ENCODE measurements at regions not wholly inside any gene's neighbourhood (a gene's known extent, or its start where the extent isn't known, plus 50 kb on each side); places are given as distances from the start of the nearest gene placed in this dataset.

- no peak for ATAC-seq
Measured at GRCh38 chr10:55348534-55348933, 547.5 kb upstream of the PCDH15 start.

GRCh38 chr10:55330486-55330885 lies 529.5 kb upstream of the PCDH15 start:
- ATAC-seq (no peak), DNase-seq (no peak)
- intact Hi-C loops (cut with DNase I): no loop called here

More at GRCh38 chr10:55348534-55348933, 547.5 kb upstream of the PCDH15 start:
- intact Hi-C loops (cut with DNase I): no loop called here
- DNase-seq: no peak

- no peak for ATAC-seq
- DNase-seq: no peak
- intact Hi-C loops (cut with DNase I): no loop called here
Measured at GRCh38 chr10:55329796-55330195, 528.8 kb upstream of the PCDH15 start.

- intact Hi-C loops (cut with DNase I): no loop called here
Measured at GRCh38 chr10:55320187-55320700, 519.2 kb upstream of the PCDH15 start.

GRCh38 chr10:55311848-55312635 lies 511.0 kb upstream of the PCDH15 start:
- ATAC-seq: no peak
- intact Hi-C loops (cut with DNase I): no loop called here

More at GRCh38 chr10:55320187-55320700, 519.2 kb upstream of the PCDH15 start:
- no peak for DNase-seq
- ATAC-seq: no peak

GRCh38 chr10:55310143-55310542 lies 509.1 kb upstream of the PCDH15 start:
- intact Hi-C loops (cut with DNase I): no loop called here
- no peak for DNase-seq
- ATAC-seq: no peak

More at GRCh38 chr10:55311848-55312635, 511.0 kb upstream of the PCDH15 start:
- DNase-seq: no peak

- DNase-seq: no peak
- intact Hi-C loops (cut with DNase I): no loop called here
- no peak for ATAC-seq
Measured at GRCh38 chr10:55305285-55305684, 504.3 kb upstream of the PCDH15 start.

GRCh38 chr10:55287346-55287745 lies 486.3 kb upstream of the PCDH15 start:
- ATAC-seq: no peak
- intact Hi-C loops (cut with DNase I): no loop called here
- DNase-seq: no peak

GRCh38 chr10:55283031-55283430 lies 482.0 kb upstream of the PCDH15 start:
- DNase-seq (no peak), ATAC-seq (no peak)
- intact Hi-C loops (cut with DNase I): no loop called here

- intact Hi-C loops (cut with DNase I): no loop called here
- no peak for DNase-seq
- ATAC-seq: no peak
Measured at GRCh38 chr10:55280696-55281095, 479.7 kb upstream of the PCDH15 start.

- intact Hi-C loops (cut with DNase I): no loop called here
- ATAC-seq (no peak), DNase-seq (no peak)
Measured at GRCh38 chr10:55277549-55277948, 476.5 kb upstream of the PCDH15 start.

- no peak for ATAC-seq
- intact Hi-C loops (cut with DNase I): no loop called here
Measured at GRCh38 chr10:55274367-55274766, 473.3 kb upstream of the PCDH15 start.

GRCh38 chr10:55273946-55274345 lies 472.9 kb upstream of the PCDH15 start:
- no peak for ATAC-seq
- intact Hi-C loops (cut with DNase I): no loop called here
- no peak for DNase-seq

More at GRCh38 chr10:55274367-55274766, 473.3 kb upstream of the PCDH15 start:
- DNase-seq: no peak

GRCh38 chr10:55272886-55273285 lies 471.9 kb upstream of the PCDH15 start:
- no peak for DNase-seq
- intact Hi-C loops (cut with DNase I): no loop called here
- ATAC-seq: no peak

GRCh38 chr10:55266797-55267196 lies 465.8 kb upstream of the PCDH15 start:
- ATAC-seq (no peak), DNase-seq (no peak)
- intact Hi-C loops (cut with DNase I): loop anchor here in 1 of 2 donors (10.0 kb wide), 1 partner anchor 1662 kb away; no protein-coding TSS in a partner anchor

GRCh38 chr10:55263327-55263726 lies 462.3 kb upstream of the PCDH15 start:
- intact Hi-C loops (cut with DNase I): loop anchor here in 1 of 2 donors (10.0 kb wide), 1 partner anchor 1659 kb away; no protein-coding TSS in a partner anchor
- DNase-seq (no peak), ATAC-seq (no peak)

- DNase-seq: no peak
- ATAC-seq: no peak
- intact Hi-C loops (cut with DNase I): no loop called here
Measured at GRCh38 chr10:55242544-55242943, 441.5 kb upstream of the PCDH15 start.

- ATAC-seq: no peak
- DNase-seq: no peak
- intact Hi-C loops (cut with DNase I): no loop called here
Measured at GRCh38 chr10:55237462-55237861, 436.4 kb upstream of the PCDH15 start.

GRCh38 chr10:55233505-55233904 lies 432.5 kb upstream of the PCDH15 start:
- ATAC-seq (no peak), DNase-seq (no peak)
- intact Hi-C loops (cut with DNase I): no loop called here

GRCh38 chr10:55233090-55233489 lies 432.1 kb upstream of the PCDH15 start:
- intact Hi-C loops (cut with DNase I): no loop called here
- no peak for ATAC-seq
- DNase-seq: no peak

GRCh38 chr10:55232553-55232952 lies 431.5 kb upstream of the PCDH15 start:
- intact Hi-C loops (cut with DNase I): no loop called here
- no peak for ATAC-seq

More at GRCh38 chr10:55232553-55232952, 431.5 kb upstream of the PCDH15 start:
- DNase-seq: no peak
